ENCODE measurements at regions not wholly inside any gene's neighbourhood (a gene's known extent, or its start where the extent isn't known, plus 50 kb on each side); places are given as distances from the start of the nearest gene placed in this dataset.

DNA sequence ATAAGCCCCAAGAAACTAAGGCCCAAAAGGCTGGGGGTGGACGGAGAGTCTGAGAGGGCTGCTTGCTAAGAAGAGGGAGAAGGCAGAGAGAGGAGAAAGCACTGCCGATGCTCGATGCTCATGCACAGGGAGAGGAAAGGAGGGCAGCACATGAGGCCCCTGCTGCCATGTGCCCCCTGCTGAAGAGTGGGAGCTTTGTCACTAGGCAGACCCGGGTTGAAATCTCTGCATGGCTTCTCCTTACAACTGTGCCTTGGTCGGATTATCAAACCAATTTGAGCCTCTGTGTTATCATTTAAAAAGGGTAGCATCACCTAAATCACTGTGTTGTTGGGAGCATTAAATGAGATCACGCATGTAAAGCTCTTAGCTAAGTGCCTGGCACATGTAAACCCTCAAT lies 330.5 kb downstream of the NXPE2 start:
- no peak overlapping the region for H3K9ac ChIP-seq (ENCODE audit: low read length)
- H3K36me3 ChIP-seq (replicated peaks; ENCODE audit: low read depth, low read length): no peaks in the 10 kb centered on the region
- no peak overlapping the region for H3K4me3 ChIP-seq (ENCODE audit: low read length)
- no peaks in the 10 kb centered on the region for H4K20me1 ChIP-seq (ENCODE audit: insufficient read depth, low read length)
- no peaks in the 10 kb centered on the region for H3K4me1 ChIP-seq (ENCODE audit: low read length)
- H3K9me3 ChIP-seq (ENCODE audit: insufficient read depth, low read length): no peaks in the 10 kb centered on the region
- H3K4me2 ChIP-seq (ENCODE audit: low read length): no peak overlapping the region
- no peaks in the 10 kb centered on the region for H3K79me2 ChIP-seq (ENCODE audit: low read length)
- no peak overlapping the region for H3K27ac ChIP-seq (ENCODE audit: low read length)
- H3K27me3 ChIP-seq (ENCODE audit: low read depth, low read length): peaks cover 5% of the 10 kb centered on the region; the same call in 1 of the 2 replicates
- TF ChIP-seq EZH2phosphoT487 (IDR thresholded peaks at IDR 0.05; ENCODE audit: low read depth): no peak
- TF ChIP-seq, protein P1, sequence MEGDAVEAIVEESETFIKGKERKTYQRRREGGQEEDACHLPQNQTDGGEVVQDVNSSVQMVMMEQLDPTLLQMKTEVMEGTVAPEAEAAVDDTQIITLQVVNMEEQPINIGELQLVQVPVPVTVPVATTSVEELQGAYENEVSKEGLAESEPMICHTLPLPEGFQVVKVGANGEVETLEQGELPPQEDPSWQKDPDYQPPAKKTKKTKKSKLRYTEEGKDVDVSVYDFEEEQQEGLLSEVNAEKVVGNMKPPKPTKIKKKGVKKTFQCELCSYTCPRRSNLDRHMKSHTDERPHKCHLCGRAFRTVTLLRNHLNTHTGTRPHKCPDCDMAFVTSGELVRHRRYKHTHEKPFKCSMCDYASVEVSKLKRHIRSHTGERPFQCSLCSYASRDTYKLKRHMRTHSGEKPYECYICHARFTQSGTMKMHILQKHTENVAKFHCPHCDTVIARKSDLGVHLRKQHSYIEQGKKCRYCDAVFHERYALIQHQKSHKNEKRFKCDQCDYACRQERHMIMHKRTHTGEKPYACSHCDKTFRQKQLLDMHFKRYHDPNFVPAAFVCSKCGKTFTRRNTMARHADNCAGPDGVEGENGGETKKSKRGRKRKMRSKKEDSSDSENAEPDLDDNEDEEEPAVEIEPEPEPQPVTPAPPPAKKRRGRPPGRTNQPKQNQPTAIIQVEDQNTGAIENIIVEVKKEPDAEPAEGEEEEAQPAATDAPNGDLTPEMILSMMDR (IDR thresholded peaks at IDR 0.05; ENCODE audit: low read depth, low read length): no peak
- no peak overlapping the region for H2AFZ ChIP-seq (ENCODE audit: low read depth, low read length)

DNA sequence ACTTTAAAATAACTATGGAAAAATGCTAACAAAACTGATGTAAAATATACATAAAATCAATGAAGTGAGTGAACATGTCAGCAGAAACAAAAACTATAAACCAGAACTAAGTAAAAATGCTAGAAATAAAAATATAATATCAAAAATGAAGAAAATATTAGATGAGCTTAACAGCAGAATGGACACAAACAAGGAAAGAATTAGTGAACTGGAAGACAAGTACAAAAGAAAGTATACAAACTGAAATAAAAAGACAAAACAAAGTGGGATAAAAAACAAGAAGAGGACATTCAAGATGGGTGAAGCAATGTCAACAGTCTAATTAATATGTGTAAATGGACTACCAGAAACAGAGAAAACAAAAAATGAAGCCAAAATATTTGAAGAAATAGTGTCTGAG lies 339.2 kb downstream of the NXPE2 start:
- Histone ChIP-seq H3K79me2 (ENCODE audit: low read length) (no peaks in the 10 kb centered on the region), H3K27me3 (ENCODE audit: low read depth, low read length) (0 out of 2 replicates have a peak, but pooled peaks cover 5% of the 10 kb centered on the region), H3K4me3 (ENCODE audit: low read length) (no peak overlapping the region), H3K36me3 (replicated peaks; ENCODE audit: low read depth, low read length) (no peaks in the 10 kb centered on the region), H3K4me2 (ENCODE audit: low read length) (no peak overlapping the region), H3K4me1 (ENCODE audit: low read length) (no peaks in the 10 kb centered on the region), H4K20me1 (ENCODE audit: insufficient read depth, low read length) (no peaks in the 10 kb centered on the region), H2AFZ (ENCODE audit: low read depth, low read length) (no peak overlapping the region), H3K27ac (ENCODE audit: low read length) (no peak overlapping the region), H3K9me3 (ENCODE audit: insufficient read depth, low read length) (0 out of 2 replicates have a peak, but pooled peaks cover 6% of the 10 kb centered on the region), H3K9ac (ENCODE audit: low read length) (no peak overlapping the region)
- TF ChIP-seq, protein P1 (IDR thresholded peaks at IDR 0.05; ENCODE audit: low read depth, low read length): no peak
- TF ChIP-seq EZH2phosphoT487 (IDR thresholded peaks at IDR 0.05; ENCODE audit: low read depth): no peak

DNA sequence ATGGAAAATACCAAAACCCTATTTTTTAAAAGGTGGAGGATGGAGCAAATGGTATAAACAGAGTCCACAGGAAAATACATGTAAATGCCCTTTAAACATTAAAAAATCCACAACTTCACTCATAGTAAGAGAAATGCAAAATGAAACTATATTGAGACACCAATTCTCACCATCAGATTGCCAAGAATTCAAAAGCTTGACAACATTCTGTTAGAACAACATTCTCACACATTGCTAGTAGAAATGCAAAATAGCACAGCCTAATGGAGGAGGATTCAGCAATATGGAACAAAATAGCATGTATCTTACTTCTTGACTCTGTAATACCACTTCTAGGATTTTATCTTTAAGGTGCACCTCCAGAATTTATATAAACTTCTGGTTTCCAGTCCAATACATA lies 351.8 kb downstream of the NXPE2 start:
- Histone ChIP-seq H3K4me1 (ENCODE audit: low read length) (no peaks in the 10 kb centered on the region), H4K20me1 (ENCODE audit: insufficient read depth, low read length) (no peaks in the 10 kb centered on the region), H3K79me2 (ENCODE audit: low read length) (no peaks in the 10 kb centered on the region), H3K9me3 (ENCODE audit: insufficient read depth, low read length) (no peaks in the 10 kb centered on the region), H3K27ac (ENCODE audit: low read length) (no peak overlapping the region), H2AFZ (ENCODE audit: low read depth, low read length) (no peak overlapping the region), H3K9ac (ENCODE audit: low read length) (no peak overlapping the region), H3K4me2 (ENCODE audit: low read length) (no peak overlapping the region), H3K27me3 (ENCODE audit: low read depth, low read length) (no peaks in the 10 kb centered on the region), H3K4me3 (ENCODE audit: low read length) (no peak overlapping the region), H3K36me3 (replicated peaks; ENCODE audit: low read depth, low read length) (no peaks in the 10 kb centered on the region)
- TF ChIP-seq, protein P1 (IDR thresholded peaks at IDR 0.05; ENCODE audit: low read depth, low read length): no peak

DNA sequence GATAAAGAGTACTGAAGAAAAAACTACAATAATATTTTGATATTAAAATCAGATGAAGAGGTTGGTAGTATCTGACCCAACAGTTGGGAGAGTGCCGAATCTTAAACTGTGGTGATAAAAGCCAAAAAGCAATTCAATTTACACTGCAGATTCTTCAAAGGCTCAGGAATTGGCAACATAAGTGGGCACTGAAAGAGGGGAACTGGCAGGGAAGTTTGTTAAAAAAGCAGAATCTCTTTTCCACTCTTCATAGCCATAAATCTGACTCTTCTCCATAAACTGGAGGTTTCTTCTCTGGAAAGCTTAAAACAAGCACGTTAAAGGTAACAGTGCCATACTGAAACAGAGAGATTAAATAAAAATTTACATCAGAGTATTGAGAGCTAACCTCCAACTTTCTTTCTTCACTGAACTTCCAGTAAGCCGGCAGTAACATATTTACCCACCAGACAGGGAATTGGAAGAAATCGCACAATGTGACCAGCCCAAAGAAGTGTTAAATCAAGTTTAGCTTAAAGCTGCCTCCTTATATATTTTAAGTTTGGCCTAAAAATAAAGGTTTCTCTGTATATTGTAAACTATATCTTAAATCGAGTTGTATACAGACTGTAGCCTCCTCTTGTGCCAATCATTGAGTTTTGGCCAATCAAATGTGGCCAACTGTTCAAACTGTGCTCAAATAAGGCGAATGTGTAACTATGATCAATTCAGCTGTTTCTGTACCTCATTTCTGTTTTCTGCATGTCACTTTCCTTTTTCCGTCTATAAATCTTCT lies 358.3 kb downstream of the NXPE2 start:
- Histone ChIP-seq H4K20me1 (ENCODE audit: insufficient read depth, low read length) (no peaks in the 10 kb centered on the region), H3K36me3 (replicated peaks; ENCODE audit: low read depth, low read length) (no peaks in the 10 kb centered on the region), H2AFZ (ENCODE audit: low read depth, low read length) (no peak overlapping the region), H3K79me2 (ENCODE audit: low read length) (no peaks in the 10 kb centered on the region), H3K9me3 (ENCODE audit: insufficient read depth, low read length) (no peaks in the 10 kb centered on the region), H3K4me2 (ENCODE audit: low read length) (no peak overlapping the region), H3K9ac (ENCODE audit: low read length) (no peak overlapping the region), H3K4me3 (ENCODE audit: low read length) (no peak overlapping the region), H3K27me3 (ENCODE audit: low read depth, low read length) (0 out of 2 replicates have a peak, but pooled peaks cover 3% of the 10 kb centered on the region), H3K4me1 (ENCODE audit: low read length) (no peaks in the 10 kb centered on the region), H3K27ac (ENCODE audit: low read length) (no peak overlapping the region)
- no peak for TF ChIP-seq EZH2phosphoT487 (IDR thresholded peaks at IDR 0.05; ENCODE audit: low read depth)
- TF ChIP-seq, protein P1 (IDR thresholded peaks at IDR 0.05; ENCODE audit: low read depth, low read length): no peak
